HG02610 (cell line): ENCODE measurements at regions not wholly inside any gene's neighbourhood (a gene's known extent, or its start where the extent isn't known, plus 50 kb on each side); places are given as distances from the start of the nearest gene placed in this dataset.
"Not testable (repeated sequence)": the region's sequence is repeated elsewhere in the genome, so short reads cannot be mapped to it uniquely, and the experiment has no call there.

Experiments
- ATAC-seq: cut with Tn5 transposase; IDR thresholded peaks from one replicate; pipeline ENCODE4 v1.9.1; 2021; ENCODE audit warnings: mild to moderate bottlenecking, moderate library complexity; ENCODE audit not compliant: unreplicated experiment

DNA sequence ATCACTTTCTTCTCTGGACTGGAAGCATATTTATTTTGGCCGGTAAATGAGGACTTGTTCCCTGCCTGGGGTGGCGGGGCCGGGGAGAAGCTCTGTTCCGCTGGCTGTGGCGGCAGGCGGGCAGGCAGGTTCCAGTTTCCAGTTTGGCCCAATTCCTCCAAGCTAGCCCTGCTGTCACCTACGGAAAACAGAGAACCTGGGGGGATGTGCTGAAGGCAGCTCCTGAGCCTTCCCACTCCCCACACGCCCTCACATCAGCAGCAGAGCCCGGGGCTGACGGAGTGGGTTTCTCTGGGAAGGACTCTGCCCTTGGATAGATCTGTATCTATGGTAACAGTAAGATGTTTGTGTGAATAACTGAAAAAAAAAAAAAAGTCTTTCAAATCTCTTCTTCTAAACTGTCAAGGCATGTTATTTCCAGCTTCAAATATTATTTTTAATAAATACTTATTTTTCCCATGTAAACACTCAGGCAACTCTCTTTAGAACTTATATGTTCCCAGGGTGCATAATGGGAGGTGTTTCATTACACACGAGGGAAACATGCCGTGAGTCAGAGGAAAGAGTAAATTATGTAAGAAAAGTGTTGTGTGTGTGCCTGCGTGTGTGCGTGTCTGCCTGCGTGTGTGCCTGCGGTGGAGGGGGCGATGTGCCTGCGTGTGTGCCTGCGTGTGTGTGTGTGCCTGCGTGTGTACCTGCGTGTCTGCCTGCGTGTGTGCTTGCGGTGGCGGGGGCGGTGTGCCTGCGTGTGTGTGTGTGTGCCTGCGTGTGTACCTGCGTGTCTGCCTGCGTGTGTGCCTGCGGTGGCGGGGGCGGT is 116.1 kb upstream of the ZNF516 start:
- ATAC-seq = no peak

DNA sequence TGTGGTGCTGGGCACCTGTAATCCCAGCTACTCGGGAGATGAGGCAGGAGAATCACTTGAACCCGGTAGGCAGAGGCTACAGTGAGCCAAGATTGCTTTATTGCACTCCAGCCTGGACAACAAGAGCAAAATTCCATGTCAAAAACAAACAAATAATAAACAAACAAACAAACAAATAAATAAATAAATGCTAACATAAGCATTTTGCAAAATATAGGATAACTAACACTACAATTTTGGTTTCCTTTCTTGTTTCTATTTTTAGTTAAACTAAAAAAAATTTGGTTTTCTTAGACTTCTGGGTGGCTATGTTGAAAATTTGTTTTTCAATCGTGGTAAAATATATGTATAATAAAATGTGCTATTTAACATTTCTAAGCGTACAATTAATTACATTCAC is 115.0 kb upstream of the ZNF516 start:
- ATAC-seq = no peak

DNA sequence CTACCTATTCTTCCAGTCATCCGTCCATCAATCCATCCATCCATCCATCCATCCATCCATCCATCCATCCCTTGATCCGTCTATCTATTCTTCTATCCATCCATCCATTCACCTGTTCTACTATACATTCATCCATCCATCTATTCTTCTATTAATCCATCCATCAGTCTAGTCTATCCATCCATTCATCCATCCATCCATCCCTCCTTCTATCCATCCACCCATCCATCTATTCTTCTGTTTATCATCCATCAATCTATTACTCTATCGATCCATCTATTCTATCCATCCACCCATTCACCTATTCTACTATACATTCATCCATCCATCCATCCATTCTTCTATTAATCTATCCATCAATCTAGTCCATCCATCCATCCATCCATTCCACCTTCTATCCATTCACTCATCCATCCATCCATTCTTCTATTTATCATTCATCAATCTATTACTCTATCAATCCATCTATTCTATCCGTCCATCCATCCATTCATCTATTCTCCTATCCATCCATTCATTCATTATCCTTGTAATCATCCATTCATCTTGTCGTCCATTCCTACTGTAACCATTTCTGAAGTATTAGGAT is 110.4 kb upstream of the ZNF516 start:
- ATAC-seq = no peak

DNA sequence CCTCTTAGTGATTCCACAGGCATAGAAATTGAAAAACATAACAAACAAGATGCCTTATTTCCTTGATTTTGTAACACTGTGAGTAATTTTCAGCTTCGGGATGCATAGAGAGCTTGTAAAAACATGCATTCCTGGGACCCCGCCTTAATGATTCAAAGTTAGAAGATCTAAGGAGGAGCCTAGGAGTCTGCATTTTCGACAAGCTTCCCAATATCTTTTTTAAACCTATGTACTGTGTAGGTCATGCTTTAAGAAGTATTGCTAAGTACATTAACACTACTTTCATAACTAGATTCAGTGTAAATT is 109.8 kb upstream of the ZNF516 start:
- no peak for ATAC-seq

DNA sequence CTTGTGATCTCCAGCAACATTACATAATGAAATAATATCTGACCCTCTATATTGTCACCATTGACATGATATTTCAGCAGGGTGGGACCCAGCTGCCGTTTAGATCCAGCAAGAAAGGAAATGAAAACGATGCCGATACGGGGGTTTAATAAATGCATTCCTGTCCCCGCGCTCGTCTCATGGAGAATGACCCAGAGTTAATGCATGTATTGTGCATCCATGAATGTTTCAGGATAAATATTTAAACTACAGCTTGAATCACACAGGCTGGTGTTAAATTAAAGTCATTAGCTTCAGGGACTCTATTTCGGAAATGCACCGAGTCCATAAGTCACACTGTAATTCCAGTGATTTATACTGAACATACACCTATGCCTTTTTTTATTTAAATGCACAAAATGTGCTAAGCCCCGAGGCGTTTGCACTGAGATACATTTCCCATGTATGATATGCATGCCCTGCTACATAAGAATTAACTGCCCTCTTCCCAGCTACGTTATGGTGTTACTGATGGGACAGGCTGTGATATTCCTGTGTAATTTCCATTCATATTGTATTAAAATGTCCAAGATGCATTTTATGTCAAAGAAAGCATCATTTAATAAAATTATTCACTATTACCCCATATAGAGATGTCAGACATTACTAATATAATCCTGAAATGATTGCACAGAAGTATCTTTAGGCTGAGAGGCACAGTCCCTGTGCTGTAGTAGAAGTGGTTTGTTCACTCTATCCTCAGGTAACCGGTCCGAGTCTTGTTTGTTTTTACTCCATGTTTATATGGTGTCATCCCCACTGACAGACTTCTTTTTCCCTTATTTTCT is 109.3 kb upstream of the ZNF516 start:
- ATAC-seq = no peak

DNA sequence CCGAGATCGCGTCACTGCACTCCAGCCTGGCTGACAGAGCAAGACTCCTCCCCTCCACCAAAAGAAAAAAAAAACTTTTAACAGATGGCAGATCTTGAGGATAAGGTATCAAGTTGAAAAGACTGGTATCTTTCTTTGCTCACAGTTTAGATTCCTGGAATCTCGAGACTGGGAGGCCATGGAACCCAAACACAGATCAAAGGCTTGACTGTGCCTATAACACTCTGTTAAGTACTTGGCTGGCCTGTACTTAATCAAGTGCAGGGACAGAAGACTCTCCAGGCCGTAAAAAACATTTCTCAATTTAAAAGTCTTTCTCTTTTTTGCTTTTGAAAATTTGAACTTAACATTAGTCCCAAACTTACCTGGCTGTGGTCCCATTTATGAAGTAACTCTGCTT is 107.1 kb upstream of the ZNF516 start:
- ATAC-seq = no peak

DNA sequence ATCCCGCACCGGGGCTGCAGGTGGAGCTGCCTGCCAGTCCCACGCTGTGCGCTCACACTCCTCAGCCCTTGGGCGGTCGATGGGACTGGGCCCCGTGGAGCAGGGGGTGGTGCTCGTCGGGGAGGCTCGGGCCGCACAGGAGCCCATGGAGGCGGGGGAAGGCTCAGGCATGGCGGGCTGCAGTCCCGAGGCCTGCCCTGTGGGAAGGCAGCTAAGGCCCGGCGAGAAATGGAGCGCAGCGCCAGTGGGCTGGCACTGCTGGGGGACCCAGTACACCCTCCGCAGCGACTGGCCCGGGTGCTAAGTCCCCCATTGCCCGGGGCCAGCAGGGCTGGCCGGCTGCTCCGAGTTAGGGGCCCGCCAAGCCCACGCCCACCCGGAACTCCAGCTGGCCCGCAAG is 105.0 kb upstream of the ZNF516 start:
- ATAC-seq = not testable (repeated sequence)

DNA sequence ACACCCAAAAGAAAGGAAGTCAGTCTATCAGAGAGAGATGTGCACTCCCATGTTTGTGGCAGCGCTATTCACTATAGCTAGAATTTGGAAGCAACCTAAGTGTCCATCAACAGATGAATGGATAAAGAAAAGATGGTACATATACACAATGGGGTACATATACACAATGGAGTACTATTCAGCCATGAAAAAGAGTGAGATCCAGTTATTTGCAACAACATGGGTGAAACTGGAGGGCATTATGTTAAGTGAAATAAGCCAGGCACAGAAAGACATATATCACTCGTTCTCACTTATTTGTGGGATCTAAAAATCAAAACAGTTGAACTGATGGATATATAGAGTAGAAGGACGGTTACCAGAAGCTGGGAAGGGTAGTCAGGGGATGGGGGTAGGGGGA is 99.9 kb upstream of the ZNF516 start:
- ATAC-seq = no peak

DNA sequence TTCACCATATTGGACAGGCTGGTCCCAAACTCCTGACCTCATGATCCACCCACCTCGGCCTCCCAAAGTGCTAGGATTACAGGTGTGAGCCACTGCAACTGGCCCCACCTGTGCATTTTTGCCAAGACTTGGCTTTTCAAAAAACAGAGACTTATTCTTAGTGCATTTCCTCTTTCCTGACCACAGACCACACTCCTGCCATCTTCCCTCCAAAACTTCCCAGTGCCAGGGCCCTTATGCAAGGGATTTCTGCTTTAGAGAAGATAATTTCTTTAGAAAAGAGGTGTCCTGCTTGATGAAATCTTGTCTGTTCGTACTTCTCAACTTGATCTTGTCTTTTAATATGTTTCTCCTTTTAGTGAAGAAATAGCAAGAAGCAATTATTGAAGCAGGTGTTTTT is 98.8 kb upstream of the ZNF516 start:
- ATAC-seq = no peak

DNA sequence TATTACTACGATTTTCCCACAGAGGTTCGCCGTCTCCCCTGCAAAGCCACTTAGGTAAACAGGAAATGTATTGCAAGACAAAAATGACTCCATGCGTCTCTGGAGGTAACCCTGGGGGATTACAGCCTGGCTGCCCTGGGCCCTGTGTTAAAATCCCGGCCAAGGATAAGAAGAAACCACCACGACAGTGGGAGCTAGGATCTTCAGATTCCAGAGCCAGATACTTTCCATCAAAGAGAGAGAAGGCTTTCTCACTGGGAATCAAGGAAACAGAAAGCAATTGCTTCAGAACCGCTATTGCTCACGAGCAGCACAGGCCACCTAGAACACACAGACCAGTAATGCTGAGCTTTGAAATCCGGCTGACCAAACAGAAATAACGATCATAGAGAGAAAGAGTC is 97.9 kb upstream of the ZNF516 start:
- no peak for ATAC-seq

DNA sequence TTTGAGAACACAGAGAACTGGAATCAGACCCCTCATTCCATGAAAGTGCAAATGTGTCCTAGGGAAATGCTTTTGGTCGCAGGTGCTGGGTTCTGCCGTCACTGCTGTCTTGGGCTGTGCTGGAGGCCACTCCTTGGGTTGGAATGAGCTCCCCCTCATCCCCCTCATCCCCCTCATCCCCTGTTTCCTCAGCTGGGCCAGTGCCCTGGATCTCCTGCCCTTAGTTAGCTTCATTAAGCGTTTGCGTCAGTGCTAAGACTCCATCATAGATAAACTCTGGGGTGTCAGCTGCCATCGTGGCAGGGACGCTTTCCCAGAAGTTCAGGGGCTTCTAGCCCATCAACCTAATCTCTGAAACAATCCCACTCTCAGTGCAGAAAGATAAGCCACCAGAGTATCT is 97.1 kb upstream of the ZNF516 start:
- ATAC-seq = no peak

DNA sequence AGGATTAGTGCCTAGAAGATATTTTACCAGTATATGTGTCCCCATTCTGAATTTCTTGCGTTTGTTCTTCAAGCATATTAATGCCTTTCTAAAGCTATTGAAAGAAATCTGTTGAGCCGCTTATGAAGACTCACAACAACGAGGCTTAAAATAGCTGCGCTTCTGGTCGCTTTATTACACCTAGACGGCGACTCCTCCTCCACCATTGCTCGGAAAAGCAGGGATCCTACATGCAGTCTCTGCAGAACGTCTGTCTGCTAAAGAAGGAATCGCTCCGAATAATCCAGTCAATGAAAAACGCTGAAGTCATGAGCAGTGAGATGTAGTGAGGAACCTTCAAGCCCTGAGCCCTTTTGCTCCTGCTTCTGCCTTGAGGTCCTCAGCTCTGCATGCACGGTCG is 94.8 kb upstream of the ZNF516 start:
- ATAC-seq = no peak

DNA sequence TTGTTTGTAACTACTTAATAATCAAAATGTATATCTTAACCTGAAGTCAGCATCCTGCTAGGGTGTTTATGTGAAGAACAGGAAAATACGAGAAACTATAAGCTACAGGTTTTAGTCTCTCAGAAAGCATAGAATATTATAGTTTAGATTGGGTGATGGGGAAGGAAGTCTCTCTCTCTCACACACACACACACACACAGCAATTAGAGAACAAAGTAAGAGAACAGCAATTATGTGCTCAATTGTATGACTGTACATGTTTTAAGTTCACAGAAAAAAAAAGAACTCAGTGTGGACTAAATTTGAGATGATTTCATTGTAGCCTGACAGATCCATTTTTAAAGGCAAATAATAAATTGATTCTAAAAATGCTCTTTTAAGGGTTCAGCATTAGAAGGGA is 94.3 kb upstream of the ZNF516 start:
- no peak for ATAC-seq

DNA sequence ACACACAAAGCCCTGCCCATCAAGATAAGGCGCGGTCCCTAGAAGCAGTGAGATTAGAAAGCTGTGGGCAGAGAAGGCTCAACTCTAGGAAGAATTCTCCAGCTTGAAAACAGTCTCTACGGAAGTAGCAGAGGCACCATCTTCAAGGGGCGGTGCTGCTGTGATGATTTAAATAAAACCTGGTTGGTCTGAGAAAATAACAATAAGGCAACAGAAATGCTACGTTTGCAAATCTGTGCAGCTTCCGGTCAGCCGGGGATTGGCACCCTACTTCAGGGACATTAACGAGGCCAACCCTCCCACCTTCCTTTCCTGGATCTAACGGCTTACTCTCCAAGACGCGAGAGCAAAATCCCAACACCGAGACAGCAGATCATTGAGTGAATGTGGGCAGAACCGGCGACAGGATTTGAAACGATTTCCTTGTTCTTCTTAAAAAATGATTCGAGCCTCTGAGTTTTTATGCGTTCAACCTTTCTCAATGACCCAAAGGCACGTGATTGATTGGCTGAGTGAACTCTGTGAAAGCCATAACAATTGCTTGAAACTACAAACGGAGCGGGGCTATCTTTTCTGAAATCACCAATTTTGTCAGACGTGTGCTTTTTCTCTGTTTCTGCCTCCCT is 93.7 kb upstream of the ZNF516 start:
- ATAC-seq = no peak

DNA sequence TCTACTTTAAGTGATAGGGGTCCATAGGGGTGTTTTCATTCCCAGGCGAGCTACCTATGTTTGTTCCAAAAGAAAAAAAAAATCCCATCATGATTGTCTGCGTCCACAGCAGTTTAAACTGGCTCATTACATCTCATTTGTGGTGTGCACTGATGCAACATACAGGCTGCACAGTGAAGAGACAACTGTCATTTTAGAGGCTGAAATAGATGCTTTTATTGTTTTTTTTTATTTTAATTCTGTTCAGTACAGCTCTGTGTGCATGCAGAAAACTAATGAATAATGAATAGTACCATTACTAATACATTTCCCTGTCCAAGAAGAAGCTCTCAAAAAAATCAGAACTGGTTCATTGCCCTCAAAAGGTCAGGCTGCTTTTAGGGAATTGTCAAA is 92.8 kb upstream of the ZNF516 start:
- ATAC-seq = no peak

DNA sequence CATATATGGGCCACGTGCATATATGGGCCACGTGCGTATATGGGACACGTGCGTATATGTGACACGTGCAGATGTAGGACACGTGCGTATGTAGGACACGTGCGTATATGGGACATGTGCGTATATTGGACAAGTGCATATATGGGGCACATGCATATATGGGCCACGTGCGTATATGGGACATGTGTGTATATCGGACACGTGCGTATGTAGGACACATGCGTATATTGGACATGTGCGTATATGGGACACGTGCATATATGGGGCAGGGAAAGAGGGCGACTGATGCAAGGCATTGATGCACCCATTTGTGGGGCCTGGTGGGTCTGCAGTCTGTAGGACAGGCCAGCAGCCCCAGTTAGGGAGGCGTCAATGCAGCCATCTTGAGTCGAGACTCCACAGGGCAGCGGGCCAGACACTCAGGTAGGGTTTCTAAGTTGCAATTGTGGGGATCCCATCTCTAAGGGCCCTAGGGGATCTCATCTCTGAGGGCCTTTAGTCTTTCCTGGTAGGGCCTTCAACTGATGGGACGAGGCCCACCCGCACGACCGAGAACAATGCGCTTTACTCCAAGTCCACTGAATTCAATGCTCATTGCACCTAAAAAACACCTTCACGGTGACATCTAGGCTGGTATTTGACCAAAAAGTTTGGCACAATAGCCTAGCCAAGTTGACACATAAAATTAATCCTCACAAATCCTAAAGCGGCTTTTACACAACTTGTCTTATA is 92.3 kb upstream of the ZNF516 start:
- no peak for ATAC-seq

DNA sequence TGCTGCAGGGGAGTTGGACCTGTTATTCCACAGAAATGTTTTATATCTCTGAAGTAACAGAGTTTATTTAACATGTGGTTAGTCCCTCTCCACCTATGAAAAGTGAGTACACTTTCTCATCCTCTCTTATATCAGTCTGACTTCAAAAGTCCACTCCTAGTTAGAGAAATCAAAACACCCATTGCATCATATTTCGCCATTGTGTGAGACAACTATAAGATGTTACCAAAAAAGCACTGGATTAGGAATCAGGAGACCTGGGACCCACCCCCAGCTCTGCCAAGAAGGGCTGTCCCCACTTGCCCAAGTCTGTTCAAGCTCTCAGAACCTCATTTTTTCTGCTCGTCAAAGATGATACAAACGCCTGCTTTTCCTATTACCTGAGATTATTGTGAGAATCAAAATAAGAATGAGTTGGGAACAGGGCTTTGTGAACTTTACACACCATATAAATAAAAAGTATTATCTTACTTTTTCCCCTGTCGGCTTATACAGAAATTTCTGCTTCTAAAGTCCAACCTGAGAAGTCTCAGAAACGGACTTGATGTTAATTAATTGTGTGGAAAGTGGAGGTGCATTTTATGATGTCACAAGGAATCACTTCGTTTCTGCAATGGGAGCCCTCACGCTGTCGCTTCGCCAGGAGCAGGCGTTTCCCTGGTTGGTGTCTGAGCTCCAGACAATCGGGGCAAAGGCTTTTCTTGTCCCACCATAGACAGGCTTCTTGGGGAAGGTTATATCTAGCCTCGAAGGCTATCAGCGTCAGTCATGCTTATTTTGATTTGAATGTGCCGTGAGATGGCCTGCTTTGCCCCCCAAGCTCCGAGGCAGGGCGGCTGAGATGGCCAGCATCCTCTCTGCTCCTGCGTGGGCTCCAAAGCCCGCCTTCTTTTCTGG is 89.6 kb upstream of the ZNF516 start:
- no peak for ATAC-seq

DNA sequence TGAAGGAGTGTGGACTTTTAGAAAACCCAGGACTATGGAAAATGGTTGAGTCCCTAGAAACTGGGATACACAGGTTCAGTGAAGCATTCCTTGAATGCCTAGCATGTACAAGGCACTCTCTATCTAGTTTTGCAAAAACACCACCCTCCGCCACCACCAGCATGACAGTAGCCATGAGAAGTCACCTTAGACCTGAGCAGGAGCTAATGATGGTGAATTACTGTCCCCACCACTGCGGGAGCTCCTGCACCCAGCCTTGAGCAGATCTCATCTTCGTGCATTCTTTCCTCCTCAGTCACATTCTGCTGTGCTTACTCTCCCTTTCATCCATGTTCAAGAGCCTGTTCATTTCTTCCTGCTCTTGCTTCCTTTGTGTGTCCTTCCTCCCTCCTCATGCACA is 86.2 kb upstream of the ZNF516 start:
- no peak for ATAC-seq

DNA sequence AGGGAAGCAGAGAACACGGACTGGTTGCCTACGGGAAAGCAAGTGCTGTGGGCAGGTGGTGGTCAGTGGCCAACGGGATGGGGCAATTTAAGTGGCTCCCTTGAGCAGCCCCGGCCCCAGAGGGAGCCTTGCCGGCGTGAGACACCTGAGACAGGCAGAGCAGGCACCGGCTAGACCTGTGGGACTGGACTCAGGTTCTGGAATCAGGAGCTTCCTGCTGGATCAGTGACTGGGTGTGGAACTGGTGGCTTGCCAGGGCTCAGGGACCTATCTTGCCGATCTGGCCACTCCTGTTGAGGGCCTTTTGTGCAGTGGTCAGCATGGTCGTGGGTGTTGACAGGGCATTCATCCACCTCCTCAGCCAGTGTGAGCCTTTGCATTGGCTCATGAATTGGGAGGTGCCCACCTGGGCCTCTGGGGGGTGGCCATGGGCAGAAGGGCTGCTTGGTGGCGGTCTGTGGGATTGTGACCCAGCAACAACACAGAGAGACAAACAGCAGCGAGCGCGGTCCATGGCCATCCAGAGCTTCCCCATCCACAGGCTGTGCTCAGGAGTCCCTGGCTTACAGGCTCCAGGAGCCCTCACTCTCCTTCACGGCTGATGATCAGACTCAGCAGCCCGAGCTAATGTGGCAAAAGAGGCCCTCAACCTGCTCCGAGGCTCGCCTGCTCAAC is 85.4 kb upstream of the ZNF516 start:
- ATAC-seq = no peak

DNA sequence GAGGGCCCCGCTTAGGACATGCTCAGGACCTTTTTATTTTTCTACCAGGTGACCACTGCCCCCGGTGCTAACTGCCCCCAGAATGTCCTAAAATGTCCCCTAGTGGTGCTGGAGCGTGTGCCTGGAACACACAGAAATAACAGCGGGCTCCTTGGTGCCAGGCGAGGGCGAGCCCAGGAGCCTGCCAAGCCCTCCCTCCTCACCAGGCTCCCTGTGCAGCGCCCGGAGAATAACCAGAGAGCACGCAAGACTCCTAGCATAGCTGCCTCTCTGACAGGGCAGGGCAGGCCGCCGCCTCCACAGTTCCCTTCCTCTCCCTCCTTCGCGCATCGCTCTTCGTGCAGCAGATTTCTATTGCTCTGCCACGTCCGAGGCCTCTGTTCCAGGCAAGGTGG is 84.3 kb upstream of the ZNF516 start:
- no peak for ATAC-seq
